ENCODE measurements at regions not wholly inside any gene's neighbourhood (a gene's known extent, or its start where the extent isn't known, plus 50 kb on each side); places are given as distances from the start of the nearest gene placed in this dataset.

GRCh38 chr1:166738140-166738539 lies 101.1 kb upstream of the POGK start:
- no peaks in the 10 kb centered on the region for H3K36me3 ChIP-seq (ENCODE audit: control insufficient read depth in 1 of 2, insufficient read depth in 2 of 2, low read length in 2 of 2)
- DNase-seq (ENCODE audit: low read depth, low spot score) (no peak), ATAC-seq (no peak)
- H3K27ac ChIP-seq (ENCODE audit: low read depth, low read length) = no peak overlapping the region
- no peak overlapping the region for H3K4me2 ChIP-seq (ENCODE audit: low read length)
- H3K9me2 ChIP-seq (ENCODE audit: insufficient read depth) = no peaks in the 10 kb centered on the region
- ChIA-PET RAD21 (ENCODE audit: low non-redundant PET in 1 of 2, low total read pairs in 2 of 2, uncharacterized antibody in 2 of 2, unreplicated experiment in 2 of 2) (no interaction called here), CTCF (interaction anchor here (1.4 kb wide), 1 partner anchor 259 kb away, joined by 3 read pairs; no protein-coding TSS in a partner anchor), POLR2A (no interaction called here)
- H4K20me1 ChIP-seq (ENCODE audit: insufficient read depth) = no peaks in the 10 kb centered on the region
- no peak overlapping the region for H3K4me3 ChIP-seq (replicated peaks in 1 of 2; ENCODE audit: low read depth in 1 of 2, low read length in 2 of 2)
- no peaks in the 10 kb centered on the region for H3K9me3 ChIP-seq (ENCODE audit: control insufficient read depth in 1 of 2, insufficient read depth in 1 of 2, low read depth in 1 of 2, low read length in 2 of 2)
- H2AFZ ChIP-seq (ENCODE audit: low read depth, low read length, poor library complexity, severe bottlenecking) = no peak overlapping the region
- H3K9ac ChIP-seq (ENCODE audit: low read length) = no peak overlapping the region
- TF ChIP-seq MAX (IDR thresholded peaks at IDR 0.05) (no peak), RAD21 (IDR thresholded peaks at IDR 0.05; ENCODE audit: low read depth) (no peak), REST (IDR thresholded peaks at IDR 0.05; ENCODE audit: low read depth) (no peak), POLR2A (IDR thresholded peaks at IDR 0.05; ENCODE audit: borderline replicate concordance, extremely low read depth, insufficient read depth, insufficient read length) (no peak)
- no peaks in the 10 kb centered on the region for H3K4me1 ChIP-seq (ENCODE audit: control insufficient read depth in 1 of 2, insufficient read depth in 2 of 2, low read length in 2 of 2)
- H3K27me3 ChIP-seq (ENCODE audit: insufficient read depth, low read length) = 0 out of 2 replicates have a peak, but pooled peaks cover 7% of the 10 kb centered on the region
- H3K79me2 ChIP-seq (ENCODE audit: insufficient read depth, low read length) = no peaks in the 10 kb centered on the region
- BruUV-seq (replicated peaks) = no TSS peak
- intact Hi-C loops (cut with micrococcal nuclease) = no loop called here

DNA sequence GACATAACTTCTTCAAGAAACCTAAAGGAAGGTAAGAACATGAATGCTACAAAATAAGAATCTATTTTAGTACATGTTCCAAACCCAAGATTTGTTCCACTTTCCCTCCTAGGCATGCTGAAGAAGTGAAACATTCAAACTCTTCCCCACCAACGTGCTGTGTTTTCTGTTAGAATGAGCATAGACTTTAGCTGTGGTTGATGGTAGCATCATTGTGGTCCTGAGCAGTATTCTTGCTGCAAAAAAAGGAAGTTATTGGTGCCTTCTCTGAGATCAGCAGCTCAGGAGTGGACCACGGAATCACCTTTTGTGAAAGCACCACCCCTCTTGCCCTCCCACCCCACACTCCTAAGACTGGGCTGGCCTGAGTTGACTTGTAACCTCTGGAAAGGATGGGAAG lies 100.4 kb upstream of the POGK start:
- ChIA-PET POLR2A (no interaction called here), RAD21 (ENCODE audit: low non-redundant PET in 1 of 2, low total read pairs in 2 of 2, uncharacterized antibody in 2 of 2, unreplicated experiment in 2 of 2) (no interaction called here), CTCF (no interaction called here)
- no peak overlapping the region for H3K4me3 ChIP-seq (replicated peaks in 1 of 2; ENCODE audit: low read depth in 1 of 2, low read length in 2 of 2)
- no peak for ATAC-seq
- no peaks in the 10 kb centered on the region for H3K36me3 ChIP-seq (ENCODE audit: control insufficient read depth in 1 of 2, insufficient read depth in 2 of 2, low read length in 2 of 2)
- no peaks in the 10 kb centered on the region for H3K9me2 ChIP-seq (ENCODE audit: insufficient read depth)
- 0 out of 2 replicates have a peak, but pooled peaks cover 7% of the 10 kb centered on the region for H3K27me3 ChIP-seq (ENCODE audit: insufficient read depth, low read length)
- DNase-seq (ENCODE audit: low read depth, low spot score) = no peak
- TF ChIP-seq EZH2 (IDR thresholded peaks at IDR 0.05) (no peak), EZH2phosphoT487 (IDR thresholded peaks at IDR 0.05; ENCODE audit: borderline replicate concordance) (no peak), ZNF274 (IDR thresholded peaks at IDR 0.05; ENCODE audit: low read depth, low read length) (no peak), SP1 (IDR thresholded peaks at IDR 0.05; ENCODE audit: low read depth) (no peak), MAX (IDR thresholded peaks at IDR 0.05) (no peak), SIN3A (IDR thresholded peaks at IDR 0.05; ENCODE audit: low read depth) (no peak), EGR1 (IDR thresholded peaks at IDR 0.05; ENCODE audit: low read depth) (no peak), YY1 (IDR thresholded peaks at IDR 0.05; ENCODE audit: extremely low read depth, insufficient replicate concordance, low read depth, low read length) (no peak), ZFX (IDR thresholded peaks at IDR 0.05) (no peak)
- TF ChIP-seq, protein P1, sequence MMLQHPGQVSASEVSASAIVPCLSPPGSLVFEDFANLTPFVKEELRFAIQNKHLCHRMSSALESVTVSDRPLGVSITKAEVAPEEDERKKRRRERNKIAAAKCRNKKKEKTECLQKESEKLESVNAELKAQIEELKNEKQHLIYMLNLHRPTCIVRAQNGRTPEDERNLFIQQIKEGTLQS (IDR thresholded peaks at IDR 0.05) = no peak
- no peaks in the 10 kb centered on the region for H4K20me1 ChIP-seq (ENCODE audit: insufficient read depth)
- H3K9ac ChIP-seq (ENCODE audit: low read length) = no peak overlapping the region
- intact Hi-C loops (cut with micrococcal nuclease) = no loop called here
- H3K79me2 ChIP-seq (ENCODE audit: insufficient read depth, low read length) = no peaks in the 10 kb centered on the region
- H3K9me3 ChIP-seq (ENCODE audit: control insufficient read depth in 1 of 2, insufficient read depth in 1 of 2, low read depth in 1 of 2, low read length in 2 of 2) = no peaks in the 10 kb centered on the region
- H3K4me1 ChIP-seq (ENCODE audit: control insufficient read depth in 1 of 2, insufficient read depth in 2 of 2, low read length in 2 of 2) = no peaks in the 10 kb centered on the region
- no peak overlapping the region for H2AFZ ChIP-seq (ENCODE audit: low read depth, low read length, poor library complexity, severe bottlenecking)
- no peak overlapping the region for H3K27ac ChIP-seq (ENCODE audit: low read depth, low read length)
- no peak overlapping the region for H3K4me2 ChIP-seq (ENCODE audit: low read length)
- BruUV-seq (replicated peaks) = no TSS peak
